ENCODE measurements at regions not wholly inside any gene's neighbourhood (a gene's known extent, or its start where the extent isn't known, plus 50 kb on each side); places are given as distances from the start of the nearest gene placed in this dataset.

- DNase-seq (ENCODE audit: low read depth) (no peak), FAIRE-seq (no peak)
- no peak for TF ChIP-seq CTCF (IDR thresholded peaks at IDR 0.05; ENCODE audit: insufficient read depth, low read length, severe bottlenecking)
- no peak overlapping the region for H3K4me3 ChIP-seq (ENCODE audit: low read depth, low read length)
- H3K36me3 ChIP-seq (ENCODE audit: control insufficient read depth, insufficient read depth, low read length) = peaks cover 3% of the 10 kb centered on the region
- H3K27me3 ChIP-seq (ENCODE audit: control insufficient read depth, insufficient read depth, low read length) = no peaks in the 10 kb centered on the region
These were observed 131.6 kb upstream of the KLF14 start for GRCh38 chr7:130865408-130866236.

GRCh38 chr7:130867039-130867438 lies 133.0 kb upstream of the KLF14 start:
- Histone ChIP-seq H3K4me3 (ENCODE audit: low read depth, low read length) (no peak overlapping the region), H3K36me3 (ENCODE audit: control insufficient read depth, insufficient read depth, low read length) (peaks cover 3% of the 10 kb centered on the region), H3K27me3 (ENCODE audit: control insufficient read depth, insufficient read depth, low read length) (no peaks in the 10 kb centered on the region)
- no peak for TF ChIP-seq CTCF (IDR thresholded peaks at IDR 0.05; ENCODE audit: insufficient read depth, low read length, severe bottlenecking)
- DNase-seq (ENCODE audit: low read depth) = no peak
- FAIRE-seq = no peak

- DNase-seq (ENCODE audit: low read depth) (no peak), FAIRE-seq (no peak)
- H3K27me3 ChIP-seq (ENCODE audit: control insufficient read depth, insufficient read depth, low read length) = no peaks in the 10 kb centered on the region
- H3K4me3 ChIP-seq (ENCODE audit: low read depth, low read length) = no peak overlapping the region
- no peak for TF ChIP-seq CTCF (IDR thresholded peaks at IDR 0.05; ENCODE audit: insufficient read depth, low read length, severe bottlenecking)
- H3K36me3 ChIP-seq (ENCODE audit: control insufficient read depth, insufficient read depth, low read length) = peaks cover 5% of the 10 kb centered on the region
These were observed 133.7 kb upstream of the KLF14 start for GRCh38 chr7:130867581-130868136.

- Histone ChIP-seq H3K4me3 (ENCODE audit: low read depth, low read length) (no peak overlapping the region), H3K27me3 (ENCODE audit: control insufficient read depth, insufficient read depth, low read length) (no peaks in the 10 kb centered on the region), H3K36me3 (ENCODE audit: control insufficient read depth, insufficient read depth, low read length) (peaks cover 5% of the 10 kb centered on the region)
- FAIRE-seq (no peak), DNase-seq (ENCODE audit: low read depth) (no peak)
- no peak for TF ChIP-seq CTCF (IDR thresholded peaks at IDR 0.05; ENCODE audit: insufficient read depth, low read length, severe bottlenecking)
These were observed 134.1 kb upstream of the KLF14 start for GRCh38 chr7:130868139-130868538.

GRCh38 chr7:130869918-130870317 lies 135.9 kb upstream of the KLF14 start:
- Histone ChIP-seq H3K4me3 (ENCODE audit: low read depth, low read length) (no peak overlapping the region), H3K27me3 (ENCODE audit: control insufficient read depth, insufficient read depth, low read length) (no peaks in the 10 kb centered on the region)

More at GRCh38 chr7:130869918-130870317, 135.9 kb upstream of the KLF14 start:
- H3K36me3 ChIP-seq (ENCODE audit: control insufficient read depth, insufficient read depth, low read length) = peaks cover 6% of the 10 kb centered on the region
- no peak for TF ChIP-seq CTCF (IDR thresholded peaks at IDR 0.05; ENCODE audit: insufficient read depth, low read length, severe bottlenecking)
- DNase-seq (ENCODE audit: low read depth) = no peak
- FAIRE-seq = no peak

Data from bronchial epithelial cell (primary cell).